Prostate gland (tissue), 2 donors: ENCODE measurements at regions not wholly inside any gene's neighbourhood (a gene's known extent, or its start where the extent isn't known, plus 50 kb on each side); places are given as distances from the start of the nearest gene placed in this dataset.

Experiments used
- CTCF ChIP-seq, 4 experiments: fragments of 200-600 bp in 2 of 4; fragments of 450-650 bp in 2 of 4; sonication (generic) in 2 of 4; IDR thresholded peaks; 1 replicate in 3 of 4; 2 replicates in 1 of 4; pipeline ENCODE4 v1.5.1; 2016 to 2019; ENCODE audit warnings: antibody characterized with exemption in 4 of 4, mild to moderate bottlenecking in 2 of 4, moderate library complexity in 2 of 4
- POLR2A ChIP-seq: fragments of 450-650 bp; IDR thresholded peaks from one replicate; pipeline ENCODE4 v1.6.1; 2016; ENCODE audit warnings: antibody characterized with exemption, mild to moderate bottlenecking

GRCh38 chr12:58252914-58253313 is 311.5 kb downstream of the ATP23 start:
- TF ChIP-seq CTCF (IDR thresholded peaks at IDR 0.05), result no peak
- TF ChIP-seq POLR2A, result no peak
